ENCODE measurements at regions not wholly inside any gene's neighbourhood (a gene's known extent, or its start where the extent isn't known, plus 50 kb on each side); places are given as distances from the start of the nearest gene placed in this dataset.
A peak's percentile ranks its signal among the peaks of the same experiment; 100 is the strongest.

- Mint-ChIP-seq H3K36me3 (no peaks in the 10 kb centered on the region), H3K9me3 (no peaks in the 10 kb centered on the region), H3K4me1 (peaks cover 3% of the 10 kb centered on the region)
These were observed 220.5 kb downstream of the NECTIN3 start for GRCh38 chr3:111292117-111292516.

GRCh38 chr3:111299192-111299615 lies 227.6 kb downstream of the NECTIN3 start:
- H3K27me3 Mint-ChIP-seq: no peaks in the 10 kb centered on the region
- peaks cover 12% of the 10 kb centered on the region for H3K4me1 Mint-ChIP-seq
- H3K9me3 Mint-ChIP-seq: no peaks in the 10 kb centered on the region
- no peak overlapping the region for H3K27ac Mint-ChIP-seq
- no peak for DNase-seq
- peaks cover 1% of the 10 kb centered on the region for H3K36me3 Mint-ChIP-seq
- H3K4me3 Mint-ChIP-seq: no peak overlapping the region

More at GRCh38 chr3:111292117-111292516, 220.5 kb downstream of the NECTIN3 start:
- H3K27me3 Mint-ChIP-seq: no peaks in the 10 kb centered on the region
- DNase-seq: no peak
- H3K4me3 Mint-ChIP-seq: no peak overlapping the region
- H3K27ac Mint-ChIP-seq: no peak overlapping the region

- DNase-seq: no peak
- H3K4me1 Mint-ChIP-seq: peaks cover 17% of the 10 kb centered on the region
- no peaks in the 10 kb centered on the region for H3K9me3 Mint-ChIP-seq
- H3K4me3 Mint-ChIP-seq: no peak overlapping the region
- H3K36me3 Mint-ChIP-seq: peaks cover 1% of the 10 kb centered on the region
- no peaks in the 10 kb centered on the region for H3K27me3 Mint-ChIP-seq
- no peak overlapping the region for H3K27ac Mint-ChIP-seq
These were observed 229.7 kb downstream of the NECTIN3 start for GRCh38 chr3:111301238-111301798.

GRCh38 chr3:111302063-111302462 lies 230.4 kb downstream of the NECTIN3 start:
- H3K4me1 Mint-ChIP-seq: peaks cover 15% of the 10 kb centered on the region

GRCh38 chr3:111303760-111304159 lies 232.1 kb downstream of the NECTIN3 start:
- peaks cover 15% of the 10 kb centered on the region for H3K4me1 Mint-ChIP-seq
- DNase-seq: no peak
- no peak overlapping the region for H3K4me3 Mint-ChIP-seq
- H3K9me3 Mint-ChIP-seq: no peaks in the 10 kb centered on the region
- H3K36me3 Mint-ChIP-seq: peaks cover 1% of the 10 kb centered on the region
- H3K27me3 Mint-ChIP-seq: no peaks in the 10 kb centered on the region
- H3K27ac Mint-ChIP-seq: no peak overlapping the region

More at GRCh38 chr3:111302063-111302462, 230.4 kb downstream of the NECTIN3 start:
- no peaks in the 10 kb centered on the region for H3K27me3 Mint-ChIP-seq
- no peak for DNase-seq
- peaks cover 1% of the 10 kb centered on the region for H3K36me3 Mint-ChIP-seq
- no peaks in the 10 kb centered on the region for H3K9me3 Mint-ChIP-seq
- H3K27ac Mint-ChIP-seq: no peak overlapping the region
- H3K4me3 Mint-ChIP-seq: no peak overlapping the region

GRCh38 chr3:111307676-111308075 lies 234.3 kb upstream of the CD96 start:
- Mint-ChIP-seq H3K27ac (no peak overlapping the region), H3K4me1 (peaks cover 32% of the 10 kb centered on the region), H3K9me3 (no peaks in the 10 kb centered on the region), H3K4me3 (no peak overlapping the region), H3K36me3 (peaks cover 1% of the 10 kb centered on the region), H3K27me3 (no peaks in the 10 kb centered on the region)
- no peak for DNase-seq

GRCh38 chr3:111311126-111311525 lies 230.9 kb upstream of the CD96 start:
- Mint-ChIP-seq H3K4me1 (peaks cover 28% of the 10 kb centered on the region), H3K4me3 (no peak overlapping the region), H3K36me3 (no peaks in the 10 kb centered on the region), H3K9me3 (no peaks in the 10 kb centered on the region), H3K27ac (peak overlapping the region; percentile 85), H3K27me3 (no peaks in the 10 kb centered on the region)
- no peak for DNase-seq

- Mint-ChIP-seq H3K9me3 (no peaks in the 10 kb centered on the region), H3K27ac (peak overlapping the region; percentile 85), H3K27me3 (no peaks in the 10 kb centered on the region), H3K4me3 (peak overlapping the region; percentile 5), H3K4me1 (peaks cover 27% of the 10 kb centered on the region), H3K36me3 (no peaks in the 10 kb centered on the region)
- no peak for DNase-seq
These were observed 230.2 kb upstream of the CD96 start for GRCh38 chr3:111311709-111312235.

GRCh38 chr3:111314181-111314873 lies 227.7 kb upstream of the CD96 start:
- no peak overlapping the region for H3K27ac Mint-ChIP-seq
- no peaks in the 10 kb centered on the region for H3K9me3 Mint-ChIP-seq
- peaks cover 2% of the 10 kb centered on the region for H3K36me3 Mint-ChIP-seq
- no peak overlapping the region for H3K4me3 Mint-ChIP-seq
- H3K27me3 Mint-ChIP-seq: no peaks in the 10 kb centered on the region
- H3K4me1 Mint-ChIP-seq: peaks cover 23% of the 10 kb centered on the region
- no peak for DNase-seq

GRCh38 chr3:111314898-111315297 lies 227.1 kb upstream of the CD96 start:
- Mint-ChIP-seq H3K36me3 (peaks cover 3% of the 10 kb centered on the region), H3K4me1 (peaks cover 20% of the 10 kb centered on the region), H3K27me3 (no peaks in the 10 kb centered on the region), H3K9me3 (no peaks in the 10 kb centered on the region), H3K27ac (no peak overlapping the region), H3K4me3 (no peak overlapping the region)
- DNase-seq: no peak

- no peaks in the 10 kb centered on the region for H3K27me3 Mint-ChIP-seq
- peaks cover 19% of the 10 kb centered on the region for H3K4me1 Mint-ChIP-seq
- peaks cover 3% of the 10 kb centered on the region for H3K36me3 Mint-ChIP-seq
- H3K27ac Mint-ChIP-seq: no peak overlapping the region
- no peak overlapping the region for H3K4me3 Mint-ChIP-seq
- DNase-seq: no peak
- H3K9me3 Mint-ChIP-seq: no peaks in the 10 kb centered on the region
These were observed 225.9 kb upstream of the CD96 start for GRCh38 chr3:111315930-111316587.

- DNase-seq: no peak
- Mint-ChIP-seq H3K36me3 (peaks cover 3% of the 10 kb centered on the region), H3K27ac (no peak overlapping the region), H3K4me1 (peaks cover 7% of the 10 kb centered on the region), H3K9me3 (no peaks in the 10 kb centered on the region), H3K27me3 (no peaks in the 10 kb centered on the region), H3K4me3 (no peak overlapping the region)
These were observed 223.7 kb upstream of the CD96 start for GRCh38 chr3:111318289-111318688.

GRCh38 chr3:111319598-111319997 lies 222.4 kb upstream of the CD96 start:
- Mint-ChIP-seq H3K36me3 (peaks cover 10% of the 10 kb centered on the region), H3K4me1 (peaks cover 20% of the 10 kb centered on the region), H3K9me3 (no peaks in the 10 kb centered on the region), H3K27ac (no peak overlapping the region), H3K27me3 (no peaks in the 10 kb centered on the region), H3K4me3 (no peak overlapping the region)
- DNase-seq: no peak

- Mint-ChIP-seq H3K36me3 (peaks cover 16% of the 10 kb centered on the region), H3K27me3 (no peaks in the 10 kb centered on the region), H3K4me1 (peaks cover 37% of the 10 kb centered on the region), H3K9me3 (peaks cover 2% of the 10 kb centered on the region), H3K4me3 (no peak overlapping the region), H3K27ac (no peak overlapping the region)
- DNase-seq: no peak
These were observed 220.2 kb upstream of the CD96 start for GRCh38 chr3:111321786-111322185.

GRCh38 chr3:111323019-111323418 lies 219.0 kb upstream of the CD96 start:
- Mint-ChIP-seq H3K4me1 (peaks cover 37% of the 10 kb centered on the region), H3K27me3 (no peaks in the 10 kb centered on the region), H3K4me3 (no peak overlapping the region), H3K9me3 (peaks cover 2% of the 10 kb centered on the region), H3K27ac (no peak overlapping the region), H3K36me3 (peaks cover 17% of the 10 kb centered on the region)
- no peak for DNase-seq

Data from activated naive CD8-positive, alpha-beta T cell treated with anti-CD3 and anti-CD28 coated beads for 36 hours (primary cell).